Natural killer cell treated with Interleukin-12 subunit alpha and Interleukin-12 subunit beta and Interleukin-15 and Interleukin-18, amount 100 ng/mL, for 72 hours (primary cell): ENCODE measurements at regions not wholly inside any gene's neighbourhood (a gene's known extent, or its start where the extent isn't known, plus 50 kb on each side); places are given as distances from the start of the nearest gene placed in this dataset.
A peak's percentile ranks its signal among the peaks of the same experiment; 100 is the strongest.
"Not testable (repeated sequence)": the region's sequence is repeated elsewhere in the genome, so short reads cannot be mapped to it uniquely, and the experiment has no call there.

Experiments used
- ATAC-seq, 2 donors: fragments of 150-1000 bp; cut with Tn5 transposase in 1 of 2; sonication (Bioruptor Pico), chemical (Tn5 transposase) in 1 of 2; 2 replicates each; pipeline ENCODE4 v1.10.0; 2021
- DNase-seq: peaks from one replicate; pipeline ENCODE4 v3.0.0; 2022; ENCODE audit warnings: low spot score
- H3K27ac Mint-ChIP-seq, 2 donors: 1 replicate in 1 of 2; 2 replicates in 1 of 2; pipeline ENCODE4 v1.8.0; 2022; ENCODE audit warnings: mixed read lengths in 2 of 2, mild to moderate bottlenecking in 1 of 2, moderate library complexity in 1 of 2
- H3K27me3 Mint-ChIP-seq, 2 donors: 1 replicate in 1 of 2; 2 replicates in 1 of 2; pipeline ENCODE4 v1.8.0; 2022; ENCODE audit warnings: mixed read lengths in 2 of 2
- H3K36me3 Mint-ChIP-seq: one replicate; pipeline ENCODE4 v1.8.0; 2022; ENCODE audit warnings: mixed read lengths
- H3K4me1 Mint-ChIP-seq, 2 donors: 1 replicate in 1 of 2; 2 replicates in 1 of 2; pipeline ENCODE4 v1.8.0; 2022; ENCODE audit warnings: low read depth in 2 of 2, mixed read lengths in 2 of 2, mild to moderate bottlenecking in 1 of 2
- H3K4me3 Mint-ChIP-seq: one replicate; pipeline ENCODE4 v1.8.0; 2022; ENCODE audit warnings: mixed read lengths
- H3K9me3 Mint-ChIP-seq: 2 replicates; pipeline ENCODE4 v1.8.0; 2022; ENCODE audit warnings: mixed read lengths

DNA sequence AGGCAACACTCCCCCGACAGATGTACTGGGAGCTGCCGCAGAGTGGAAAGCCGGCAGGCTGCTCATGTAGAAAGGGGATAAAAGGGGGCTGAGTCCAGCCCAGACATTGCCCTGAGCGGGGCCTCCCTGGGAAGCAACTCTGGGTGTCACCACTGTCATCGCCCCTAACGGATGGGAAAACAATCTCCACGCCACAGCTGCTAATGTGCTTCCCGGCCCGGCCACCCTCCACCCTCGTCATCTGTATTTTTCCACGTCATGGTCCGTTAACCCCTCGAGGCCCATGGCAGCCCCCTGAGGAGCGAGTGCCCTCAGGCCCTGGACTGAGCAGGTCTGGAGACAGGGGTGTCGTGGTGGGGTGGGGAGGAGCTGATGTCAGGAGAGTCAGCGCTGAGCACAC is 227.4 kb downstream of the DLL1 start:
- no peak overlapping the region for H3K4me3 Mint-ChIP-seq
- no peaks in the 10 kb centered on the region for H3K36me3 Mint-ChIP-seq
- H3K27me3 Mint-ChIP-seq = peaks cover 0 to 8% of the 10 kb centered on the region in 2 donors
- H3K9me3 Mint-ChIP-seq = no peaks in the 10 kb centered on the region
- DNase-seq = no peak
- H3K27ac Mint-ChIP-seq = no peak overlapping the region
- no peaks in the 10 kb centered on the region for H3K4me1 Mint-ChIP-seq
- no peak for ATAC-seq

DNA sequence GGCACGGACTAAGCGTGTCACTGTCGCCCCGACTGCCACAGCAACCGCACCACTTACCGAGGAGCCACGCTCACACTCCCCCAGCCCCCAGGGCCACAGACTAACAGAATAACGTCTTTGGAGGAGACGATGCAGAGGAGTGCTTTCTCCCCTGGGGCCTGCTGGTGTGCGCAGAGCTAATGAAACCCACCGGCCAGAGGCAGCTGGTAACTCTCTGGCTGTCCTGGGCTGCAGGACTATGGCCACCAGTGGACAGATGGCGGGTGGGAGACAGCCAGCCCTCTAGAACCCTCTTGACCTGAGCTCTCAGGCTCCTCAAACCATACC is 228.0 kb downstream of the DLL1 start:
- no peak for DNase-seq
- Mint-ChIP-seq H3K4me1 (peaks cover 0 to 3% of the 10 kb centered on the region in 2 donors), H3K4me3 (no peak overlapping the region), H3K27ac (no peak overlapping the region), H3K27me3 (peaks cover 0 to 10% of the 10 kb centered on the region in 2 donors), H3K9me3 (no peaks in the 10 kb centered on the region), H3K36me3 (no peaks in the 10 kb centered on the region)
- ATAC-seq = peak in 1 of 2 donors; percentile 50

DNA sequence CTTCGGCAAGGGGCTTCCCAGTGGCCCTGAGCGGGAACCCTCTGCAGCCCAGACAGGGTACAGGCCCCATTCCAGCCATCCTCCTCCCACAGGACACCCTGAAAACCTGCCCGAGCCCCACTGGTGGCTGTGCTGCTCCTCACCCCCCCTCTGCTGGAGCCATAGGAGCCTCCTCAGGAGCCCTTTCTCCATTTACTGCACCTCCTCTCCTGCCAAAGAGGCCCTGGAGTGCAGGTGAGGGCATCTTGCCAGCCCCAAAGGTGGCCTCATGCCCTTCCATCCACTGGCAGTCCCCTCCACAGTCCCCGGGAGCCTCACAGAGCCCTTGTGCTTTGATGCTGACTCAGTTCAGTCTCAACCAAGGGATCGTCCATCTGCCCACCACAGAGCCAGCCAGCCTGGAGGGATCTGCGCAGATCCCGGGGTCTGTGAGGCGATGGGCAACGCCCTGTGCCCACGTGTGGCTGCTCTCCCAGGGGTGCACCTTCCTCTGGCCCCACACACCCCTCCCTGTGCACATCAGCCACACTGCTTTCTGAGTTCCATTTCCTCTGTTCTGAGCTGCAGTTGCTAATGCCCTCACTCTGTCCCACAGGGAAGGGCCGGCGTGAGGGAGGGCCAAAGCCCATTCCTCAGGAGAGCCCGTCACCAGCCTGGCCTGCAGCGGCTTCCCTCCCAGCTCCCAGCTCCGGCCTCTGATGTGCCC is 228.5 kb downstream of the DLL1 start:
- no peaks in the 10 kb centered on the region for H3K9me3 Mint-ChIP-seq
- H3K36me3 Mint-ChIP-seq = no peaks in the 10 kb centered on the region
- H3K27ac Mint-ChIP-seq = no peak overlapping the region
- no peak for DNase-seq
- H3K4me3 Mint-ChIP-seq = no peak overlapping the region
- H3K4me1 Mint-ChIP-seq = peaks cover 0 to 3% of the 10 kb centered on the region in 2 donors
- peaks cover 0 to 10% of the 10 kb centered on the region in 2 donors for H3K27me3 Mint-ChIP-seq
- ATAC-seq = peak in 1 of 2 donors; percentile 6

DNA sequence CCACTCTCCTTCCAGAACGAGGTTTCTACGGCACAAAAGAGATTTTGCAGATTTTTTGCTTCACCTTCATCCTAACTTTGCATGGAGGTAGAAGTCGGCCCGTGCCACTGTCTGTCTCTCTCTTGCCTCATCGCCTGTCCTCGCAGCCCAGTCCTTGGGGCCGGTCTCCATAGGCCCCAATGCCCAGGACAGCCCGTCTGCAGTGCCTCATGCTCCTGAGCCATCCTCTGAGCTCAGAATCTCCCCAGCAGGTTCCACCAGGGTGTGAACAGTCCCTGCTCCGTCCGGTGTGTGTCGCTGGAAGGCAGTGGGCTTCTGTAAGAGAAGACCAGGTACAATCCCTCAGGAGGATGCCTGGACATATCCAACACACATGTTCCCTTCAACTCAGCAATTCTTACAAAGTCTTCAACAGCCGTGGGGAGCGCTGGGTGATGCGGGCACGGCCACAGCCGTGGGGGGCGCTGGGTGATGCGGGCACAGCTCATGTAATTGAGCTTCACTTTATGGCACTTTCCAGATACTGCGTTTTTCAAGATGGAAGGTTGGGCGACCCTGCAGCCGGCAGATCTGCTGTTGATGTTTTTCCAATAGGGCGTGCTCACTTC is 231.9 kb downstream of the DLL1 start:
- no peak overlapping the region for H3K27ac Mint-ChIP-seq
- H3K4me1 Mint-ChIP-seq = peaks cover 8 to 12% of the 10 kb centered on the region in 2 donors
- H3K36me3 Mint-ChIP-seq = peaks cover 4% of the 10 kb centered on the region
- no peak for ATAC-seq
- no peak for DNase-seq
- peaks cover 8% of the 10 kb centered on the region in 2 donors for H3K27me3 Mint-ChIP-seq
- no peak overlapping the region for H3K4me3 Mint-ChIP-seq
- no peaks in the 10 kb centered on the region for H3K9me3 Mint-ChIP-seq

DNA sequence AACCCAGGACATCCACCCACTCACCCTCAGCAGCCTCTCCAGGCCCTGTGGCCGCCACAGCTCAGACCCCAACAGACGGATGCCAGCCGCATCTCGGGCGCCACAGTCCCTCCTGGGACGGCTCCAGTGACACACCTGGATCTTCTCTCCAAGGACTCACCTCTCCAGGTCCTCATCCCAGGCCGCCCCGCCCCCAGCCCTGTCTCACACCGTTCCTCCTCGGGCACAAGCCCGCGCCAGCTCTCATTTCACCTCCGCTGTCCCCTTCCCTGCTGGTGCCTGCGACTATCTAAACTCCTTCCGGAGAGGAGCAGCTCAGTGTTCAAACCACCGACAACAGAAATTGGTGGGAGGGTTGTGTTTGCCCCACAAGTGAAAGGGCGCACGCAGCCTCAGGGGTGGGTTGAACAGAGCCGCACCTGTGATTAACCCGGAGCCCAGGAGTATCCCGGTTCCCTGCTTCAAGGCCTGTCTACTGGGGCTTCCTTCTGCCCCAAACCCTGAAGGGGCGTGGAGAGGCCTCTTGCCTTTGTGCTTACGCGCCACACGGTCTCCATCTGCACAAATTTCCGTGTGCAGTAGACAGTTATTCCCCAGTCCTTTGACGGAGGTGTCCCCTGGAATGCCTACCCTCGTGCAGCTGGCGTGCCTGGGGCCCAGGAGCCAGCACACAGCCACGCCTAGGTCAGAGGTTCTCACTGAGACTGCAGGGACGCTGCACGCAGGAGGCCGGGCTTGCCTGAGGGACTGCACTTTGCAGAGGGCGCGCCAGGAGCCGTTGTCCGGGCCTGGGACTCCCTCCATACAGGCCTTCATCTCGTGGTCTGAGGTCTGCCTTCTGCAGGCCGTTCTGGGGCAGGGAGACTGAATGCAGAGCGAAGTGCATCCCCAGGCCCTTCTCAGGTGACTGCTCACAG is 232.7 kb downstream of the DLL1 start:
- no peak for DNase-seq

DNA sequence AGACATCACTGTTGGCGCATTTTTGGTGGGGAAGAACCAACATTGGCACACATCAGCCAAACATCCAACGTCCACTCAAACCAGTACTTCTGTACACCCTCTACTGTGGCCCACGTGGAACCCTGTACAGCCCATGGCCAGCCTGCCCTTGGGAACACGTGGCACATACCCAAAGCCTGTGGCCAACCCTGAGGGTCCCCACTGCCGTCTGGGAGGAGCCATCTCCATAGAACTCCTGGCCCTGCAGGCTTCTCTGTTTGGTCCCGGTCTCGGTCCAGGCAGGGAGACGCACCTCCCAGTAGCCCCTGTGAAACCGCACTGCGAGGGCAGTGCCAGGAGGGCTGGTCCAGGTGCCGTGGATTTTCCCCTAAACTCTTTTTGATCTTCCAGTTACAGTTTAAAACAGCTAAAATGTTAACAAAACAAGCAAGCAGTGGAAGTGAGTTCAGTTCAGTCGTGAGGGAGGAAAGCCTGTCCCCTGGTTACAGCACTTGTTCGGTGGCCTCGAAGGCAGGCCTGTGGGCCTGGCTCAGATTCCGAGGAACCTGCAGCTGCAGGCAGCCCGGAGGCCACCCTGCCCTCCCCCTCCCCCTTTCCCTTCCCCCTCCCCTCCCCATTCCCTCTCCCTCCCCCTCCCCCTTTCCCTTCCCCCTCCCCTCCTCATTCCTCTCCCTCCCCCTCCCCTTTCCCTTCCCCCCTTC is 233.7 kb downstream of the DLL1 start:
- H3K4me1 Mint-ChIP-seq = peaks cover 8 to 17% of the 10 kb centered on the region in 2 donors
- peaks cover 8 to 13% of the 10 kb centered on the region in 2 donors for H3K27me3 Mint-ChIP-seq
- no peak overlapping the region for H3K4me3 Mint-ChIP-seq
- peaks cover 4% of the 10 kb centered on the region for H3K36me3 Mint-ChIP-seq
- no peaks in the 10 kb centered on the region for H3K9me3 Mint-ChIP-seq
- ATAC-seq (no peak), DNase-seq (peak; percentile 28)
- H3K27ac Mint-ChIP-seq = no peak overlapping the region

More for the DNA sequence above, 232.7 kb downstream of the DLL1 start:
- Mint-ChIP-seq H3K4me3 (no peak overlapping the region), H3K36me3 (peaks cover 4% of the 10 kb centered on the region), H3K27ac (no peak overlapping the region), H3K4me1 (peaks cover 8 to 13% of the 10 kb centered on the region in 2 donors), H3K9me3 (no peaks in the 10 kb centered on the region), H3K27me3 (peaks cover 8% of the 10 kb centered on the region in 2 donors)
- ATAC-seq = no peak

DNA sequence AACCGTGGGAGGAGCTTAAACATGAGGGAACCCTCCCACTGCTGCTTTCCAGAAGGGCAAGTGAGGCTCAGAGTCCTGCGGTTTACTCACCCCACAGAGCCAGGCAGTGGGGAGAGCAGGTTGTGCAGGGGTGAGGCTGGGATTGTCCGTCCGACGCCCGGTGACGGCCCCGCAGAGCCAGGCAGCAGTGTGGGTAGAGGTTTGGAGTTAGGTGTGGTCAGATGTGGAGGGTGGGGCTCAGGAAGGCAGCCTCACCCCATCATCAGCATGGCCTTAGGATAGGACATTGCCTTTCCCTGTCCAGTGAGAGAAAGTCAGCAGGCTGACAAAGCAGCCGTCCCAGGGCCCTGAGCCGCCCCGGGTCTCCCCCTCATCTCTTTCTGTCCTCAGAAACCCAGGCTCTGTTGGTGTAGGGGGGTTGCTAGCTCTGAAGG is 234.6 kb downstream of the DLL1 start:
- Mint-ChIP-seq H3K9me3 (no peaks in the 10 kb centered on the region), H3K4me3 (no peak overlapping the region), H3K4me1 (peaks cover 8 to 17% of the 10 kb centered on the region in 2 donors), H3K27ac (no peak overlapping the region), H3K27me3 (peaks cover 8 to 13% of the 10 kb centered on the region in 2 donors), H3K36me3 (peaks cover 4% of the 10 kb centered on the region)
- peak; percentile 59 for DNase-seq
- ATAC-seq = no peak

DNA sequence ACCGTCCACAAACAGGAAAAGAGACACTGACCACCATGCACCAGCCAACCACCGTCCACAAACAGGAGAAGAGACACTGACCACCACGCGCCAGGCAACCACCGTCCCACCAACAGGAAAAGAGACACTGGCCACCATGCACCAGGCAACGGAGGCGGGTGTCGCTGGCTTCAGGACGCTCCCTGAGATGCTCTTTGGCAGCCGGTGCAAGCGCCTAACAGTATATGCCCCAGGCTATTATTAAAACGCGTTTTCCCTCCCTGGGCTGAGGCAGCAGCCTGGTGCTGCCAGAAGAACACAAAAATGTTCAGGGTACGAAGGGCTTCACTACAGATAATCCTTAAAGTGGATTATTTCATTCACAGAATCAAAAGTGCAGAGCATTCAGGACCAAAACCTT is 235.1 kb downstream of the DLL1 start:
- not testable (repeated sequence) for H3K4me3 Mint-ChIP-seq, H3K36me3 Mint-ChIP-seq, H3K27ac Mint-ChIP-seq, ATAC-seq, H3K9me3 Mint-ChIP-seq
- Mint-ChIP-seq H3K4me1 (peaks cover 8 to 17% of the 10 kb centered on the region in 2 donors), H3K27me3 (peaks cover 8 to 13% of the 10 kb centered on the region in 2 donors)
- DNase-seq = peak; percentile 13

DNA sequence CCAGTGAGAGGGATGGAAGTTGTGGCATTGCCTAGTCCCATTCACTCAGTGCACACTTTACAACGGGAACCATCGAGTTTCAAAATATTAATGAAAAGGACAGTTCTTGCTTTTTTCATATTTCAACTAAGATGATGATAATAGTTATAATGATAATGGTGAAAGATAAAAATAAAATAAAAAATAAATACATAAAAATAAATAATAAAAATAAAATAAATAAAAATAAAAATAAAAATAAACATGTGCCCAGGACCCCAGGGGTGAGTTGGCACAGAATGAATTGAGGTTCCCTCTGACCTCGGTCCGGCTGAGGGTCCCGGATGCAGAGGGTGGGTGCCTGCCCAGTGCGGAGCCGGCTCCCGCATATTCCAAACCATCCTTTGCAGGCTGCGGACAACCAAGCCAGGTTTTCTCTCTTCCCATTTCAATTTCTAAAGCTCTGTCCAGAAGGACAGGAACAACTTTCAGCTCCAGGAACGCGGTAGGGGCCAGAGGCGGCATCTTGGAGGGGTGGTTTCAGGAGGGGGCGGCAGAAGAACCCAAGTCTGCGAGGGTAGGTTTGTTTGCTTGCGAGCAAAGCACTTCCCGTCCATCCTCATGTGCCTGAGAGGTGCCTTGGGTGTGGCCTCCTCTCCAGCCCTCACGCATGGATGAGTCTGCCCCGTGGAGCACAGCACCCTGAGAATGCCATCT is 236.8 kb downstream of the DLL1 start:
- ATAC-seq = no peak

DNA sequence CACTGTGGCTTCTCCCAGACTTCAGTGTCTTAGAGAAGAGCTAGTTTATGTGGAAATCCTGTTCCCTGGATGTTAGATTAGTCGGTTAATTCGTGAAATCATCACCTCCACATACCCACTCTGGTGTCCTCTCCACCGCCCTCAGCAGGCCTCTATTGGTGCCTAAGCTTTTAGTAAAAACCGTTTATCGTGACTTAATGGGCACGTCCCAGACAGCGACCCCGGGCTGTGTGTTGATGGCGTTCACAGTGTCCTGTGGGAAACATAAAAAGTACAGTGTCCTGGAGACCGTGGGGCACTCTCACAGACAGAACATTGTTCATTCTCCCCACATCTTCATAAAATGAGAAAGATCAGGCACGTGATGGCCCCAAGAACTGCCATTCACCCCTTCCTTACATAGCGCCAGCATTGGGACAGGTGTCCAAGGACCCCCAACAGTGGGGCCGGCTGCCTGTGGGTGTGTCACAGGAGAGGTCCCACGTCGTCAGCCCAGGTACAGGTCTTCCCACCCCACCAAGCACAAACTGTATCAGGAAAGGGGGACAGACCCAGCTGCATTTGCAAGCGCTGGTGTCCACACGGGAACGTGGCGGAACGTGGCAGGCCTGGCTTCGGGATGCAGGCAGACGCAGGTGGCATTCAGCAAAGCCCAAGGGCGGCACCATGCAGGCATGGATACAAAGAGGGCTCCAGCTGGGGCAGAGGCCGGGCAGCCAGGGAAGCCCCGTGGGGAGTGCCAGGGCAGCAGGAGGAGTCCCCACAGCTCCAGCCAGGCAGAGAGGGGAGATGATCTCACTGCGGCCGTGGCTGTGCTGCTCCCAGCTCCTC is 237.7 kb downstream of the DLL1 start:
- DNase-seq (peak; percentile 44), ATAC-seq (no peak)
- peak overlapping the region; percentile 28 to 57 for H3K27ac Mint-ChIP-seq
- H3K27me3 Mint-ChIP-seq = peaks cover 8 to 18% of the 10 kb centered on the region in 2 donors
- H3K4me1 Mint-ChIP-seq = peaks cover 8 to 17% of the 10 kb centered on the region in 2 donors
- peaks cover 4% of the 10 kb centered on the region for H3K36me3 Mint-ChIP-seq
- H3K4me3 Mint-ChIP-seq = no peak overlapping the region
- no peaks in the 10 kb centered on the region for H3K9me3 Mint-ChIP-seq

More for the DNA sequence above, 236.8 kb downstream of the DLL1 start:
- peak overlapping the region in 1 of 2 donors; percentile 34 for H3K27ac Mint-ChIP-seq
- H3K9me3 Mint-ChIP-seq = no peaks in the 10 kb centered on the region
- peaks cover 4% of the 10 kb centered on the region for H3K36me3 Mint-ChIP-seq
- no peak overlapping the region for H3K4me3 Mint-ChIP-seq
- peaks cover 8 to 17% of the 10 kb centered on the region in 2 donors for H3K4me1 Mint-ChIP-seq
- H3K27me3 Mint-ChIP-seq = peaks cover 8 to 16% of the 10 kb centered on the region in 2 donors
- DNase-seq = no peak

DNA sequence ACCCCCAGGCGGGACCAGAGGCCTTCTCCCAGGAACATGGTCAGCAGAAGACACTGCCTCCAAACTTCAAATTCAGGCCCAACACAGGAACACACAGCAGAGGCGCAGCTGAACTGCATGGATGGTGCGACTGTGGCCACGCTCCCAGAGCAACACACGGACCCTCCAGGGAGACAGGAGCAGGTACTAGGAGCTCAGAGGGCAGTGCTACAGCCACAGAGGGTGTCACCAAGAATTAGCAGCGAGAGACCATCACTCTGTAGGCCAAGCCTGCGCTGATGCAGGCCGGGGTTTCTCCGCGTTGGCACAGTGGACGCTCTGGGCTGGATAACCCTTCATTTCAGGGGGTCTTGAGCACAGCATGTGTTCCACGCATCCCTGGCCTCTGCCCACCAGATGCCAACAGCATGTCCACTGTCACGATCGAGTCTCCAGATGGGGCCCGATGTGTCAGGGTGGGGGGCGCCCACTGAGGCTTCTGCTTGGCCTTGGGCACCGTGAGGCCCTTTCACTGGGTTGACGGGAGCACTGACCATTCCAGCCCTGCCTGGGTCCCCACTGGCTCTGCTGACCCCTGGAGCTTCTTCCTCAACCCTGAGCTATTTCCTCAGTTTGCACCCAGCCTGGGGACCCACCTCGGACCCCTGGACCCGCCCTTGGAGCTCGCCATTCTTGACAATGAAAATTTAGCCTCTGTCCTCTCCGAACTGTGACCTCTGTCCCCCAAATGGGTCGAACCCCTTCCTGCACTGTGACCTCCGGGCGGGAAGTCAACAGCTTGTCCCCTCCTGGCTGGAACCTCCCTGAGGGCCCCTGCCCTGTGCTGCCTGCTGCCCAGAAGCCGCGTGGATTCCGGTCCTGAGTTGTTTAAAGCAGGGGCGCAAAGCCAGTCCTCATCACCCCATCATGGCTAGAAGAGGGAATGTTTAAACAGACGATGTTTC is 239.4 kb downstream of the DLL1 start:
- Mint-ChIP-seq H3K4me3 (no peak overlapping the region), H3K36me3 (peaks cover 4% of the 10 kb centered on the region), H3K27me3 (peaks cover 12 to 17% of the 10 kb centered on the region in 2 donors), H3K4me1 (peaks cover 8 to 19% of the 10 kb centered on the region in 2 donors), H3K9me3 (no peaks in the 10 kb centered on the region), H3K27ac (no peak overlapping the region)
- ATAC-seq = no peak
- peak; percentile 35 for DNase-seq
